GM18870 (cell line): ENCODE measurements at regions not wholly inside any gene's neighbourhood (a gene's known extent, or its start where the extent isn't known, plus 50 kb on each side); places are given as distances from the start of the nearest gene placed in this dataset.

Source experiments
- ATAC-seq: cut with Tn5 transposase; IDR thresholded peaks from one replicate; pipeline ENCODE4 v1.9.1; 2021; ENCODE audit warnings: moderate library complexity; ENCODE audit not compliant: unreplicated experiment

- no peak for ATAC-seq
Measured at GRCh38 chr3:166388321-166388720, 551.1 kb upstream of the BCHE start.

- no peak for ATAC-seq
Measured at GRCh38 chr3:166372571-166373106, 535.4 kb upstream of the BCHE start.

- no peak for ATAC-seq
Measured at GRCh38 chr3:166367947-166368533, 530.8 kb upstream of the BCHE start.

GRCh38 chr3:166362698-166363097 is 525.5 kb upstream of the BCHE start:
- ATAC-seq: no peak

GRCh38 chr3:166360720-166361119 is 523.5 kb upstream of the BCHE start:
- no peak for ATAC-seq

GRCh38 chr3:166351461-166351860 is 514.2 kb upstream of the BCHE start:
- no peak for ATAC-seq

- no peak for ATAC-seq
Measured at GRCh38 chr3:166340604-166341266, 503.5 kb upstream of the BCHE start.

- no peak for ATAC-seq
Measured at GRCh38 chr3:166324401-166324800, 487.2 kb upstream of the BCHE start.

GRCh38 chr3:166322391-166322790 is 485.2 kb upstream of the BCHE start:
- no peak for ATAC-seq

GRCh38 chr3:166307756-166308350 is 470.6 kb upstream of the BCHE start:
- no peak for ATAC-seq

- no peak for ATAC-seq
Measured at GRCh38 chr3:166304584-166304983, 467.4 kb upstream of the BCHE start.

GRCh38 chr3:166303681-166304080 is 466.5 kb upstream of the BCHE start:
- no peak for ATAC-seq

- ATAC-seq: no peak
Measured at GRCh38 chr3:166302331-166302730, 465.1 kb upstream of the BCHE start.

- no peak for ATAC-seq
Measured at GRCh38 chr3:166296179-166296783, 459.1 kb upstream of the BCHE start.

- ATAC-seq: no peak
Measured at GRCh38 chr3:166291186-166291955, 454.1 kb upstream of the BCHE start.

- no peak for ATAC-seq
Measured at GRCh38 chr3:166285001-166285400, 447.8 kb upstream of the BCHE start.

GRCh38 chr3:166283840-166284239 is 446.6 kb upstream of the BCHE start:
- ATAC-seq: no peak

GRCh38 chr3:166282931-166283330 is 445.7 kb upstream of the BCHE start:
- no peak for ATAC-seq

GRCh38 chr3:166279636-166280035 is 442.4 kb upstream of the BCHE start:
- no peak for ATAC-seq

GRCh38 chr3:166275024-166275390 is 437.8 kb upstream of the BCHE start:
- ATAC-seq: no peak

GRCh38 chr3:166274351-166275023 is 437.3 kb upstream of the BCHE start:
- ATAC-seq: no peak
